C4-2B (cell line): ENCODE measurements at regions not wholly inside any gene's neighbourhood (a gene's known extent, or its start where the extent isn't known, plus 50 kb on each side); places are given as distances from the start of the nearest gene placed in this dataset.

Experiments used
- ZFX ChIP-seq: fragments of 450-650 bp; IDR thresholded peaks from 2 replicates; pipeline ENCODE4 v1.6.1; 2017
- TF ChIP-seq, protein P1 (sequence below): fragments of 450-650 bp; conservative IDR thresholded peaks from 2 replicates; pipeline ENCODE4 v1.5.1; 2017; ENCODE audit warnings: mild to moderate bottlenecking

DNA sequence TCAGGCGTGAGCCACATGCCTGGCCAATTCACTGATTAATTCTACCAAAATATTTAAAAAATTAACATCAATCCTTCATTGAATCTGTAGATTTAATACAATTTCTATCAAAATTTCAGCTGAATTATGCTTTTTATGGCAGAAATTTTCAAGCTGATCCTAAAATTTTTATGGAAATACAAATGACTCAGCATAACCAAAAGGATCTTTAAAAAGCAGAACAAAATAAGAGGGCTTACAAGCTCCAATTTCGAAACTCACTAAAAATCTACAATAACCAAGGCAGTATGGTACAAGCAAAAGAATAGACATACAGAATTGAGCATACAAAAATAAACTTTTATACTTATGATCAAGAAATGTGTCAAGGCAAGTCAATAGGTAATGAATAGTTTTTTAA lies 180.4 kb upstream of the CTNNB1 start:
- TF ChIP-seq, protein P1, sequence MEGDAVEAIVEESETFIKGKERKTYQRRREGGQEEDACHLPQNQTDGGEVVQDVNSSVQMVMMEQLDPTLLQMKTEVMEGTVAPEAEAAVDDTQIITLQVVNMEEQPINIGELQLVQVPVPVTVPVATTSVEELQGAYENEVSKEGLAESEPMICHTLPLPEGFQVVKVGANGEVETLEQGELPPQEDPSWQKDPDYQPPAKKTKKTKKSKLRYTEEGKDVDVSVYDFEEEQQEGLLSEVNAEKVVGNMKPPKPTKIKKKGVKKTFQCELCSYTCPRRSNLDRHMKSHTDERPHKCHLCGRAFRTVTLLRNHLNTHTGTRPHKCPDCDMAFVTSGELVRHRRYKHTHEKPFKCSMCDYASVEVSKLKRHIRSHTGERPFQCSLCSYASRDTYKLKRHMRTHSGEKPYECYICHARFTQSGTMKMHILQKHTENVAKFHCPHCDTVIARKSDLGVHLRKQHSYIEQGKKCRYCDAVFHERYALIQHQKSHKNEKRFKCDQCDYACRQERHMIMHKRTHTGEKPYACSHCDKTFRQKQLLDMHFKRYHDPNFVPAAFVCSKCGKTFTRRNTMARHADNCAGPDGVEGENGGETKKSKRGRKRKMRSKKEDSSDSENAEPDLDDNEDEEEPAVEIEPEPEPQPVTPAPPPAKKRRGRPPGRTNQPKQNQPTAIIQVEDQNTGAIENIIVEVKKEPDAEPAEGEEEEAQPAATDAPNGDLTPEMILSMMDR, result no peak
- no peak for TF ChIP-seq ZFX
